ENCODE measurements at regions not wholly inside any gene's neighbourhood (a gene's known extent, or its start where the extent isn't known, plus 50 kb on each side); places are given as distances from the start of the nearest gene placed in this dataset.

DNA sequence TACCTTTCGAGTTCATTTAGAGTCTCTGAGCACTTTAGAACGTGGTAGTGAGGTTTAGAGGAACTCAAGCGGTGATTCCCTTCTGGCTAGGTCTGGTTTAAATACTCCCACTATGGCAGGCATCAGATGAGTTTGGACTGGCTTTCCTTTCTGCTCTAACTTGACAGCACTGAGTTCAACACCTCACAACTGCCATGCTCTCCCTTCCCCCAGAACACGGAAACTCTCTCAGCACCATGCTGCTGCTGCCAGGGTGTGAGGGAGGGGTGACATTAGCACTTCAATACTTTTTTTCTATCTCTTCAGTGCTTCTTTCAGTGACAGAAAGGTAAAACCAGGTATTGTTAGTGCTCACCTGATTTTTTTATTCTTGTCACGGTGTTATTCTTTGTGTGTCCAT, 234.5 kb upstream of the AGTR2 start:
- Mint-ChIP-seq H3K4me1 (peaks cover 14% of the 10 kb centered on the region), H3K27ac (no peak overlapping the region), H3K4me3 (no peak overlapping the region), H3K36me3 (ENCODE audit: low read depth) (peaks cover 75% of the 10 kb centered on the region), H3K9me3 (peaks cover 45% of the 10 kb centered on the region), H3K27me3 (ENCODE audit: insufficient read depth) (no peaks in the 10 kb centered on the region)
- Histone ChIP-seq H3K9me3 (ENCODE audit: control insufficient read depth, low read length) (peaks cover 13% of the 10 kb centered on the region), H3K9ac (ENCODE audit: extremely low read depth, low read length, poor library complexity, severe bottlenecking) (no peak overlapping the region), H3K27me3 (ENCODE audit: control insufficient read depth, insufficient read depth, low read length, poor library complexity, severe bottlenecking) (no peaks in the 10 kb centered on the region), H3K36me3 (ENCODE audit: control insufficient read depth, insufficient read depth, low read length) (peaks cover 15% of the 10 kb centered on the region), H3K4me3 (ENCODE audit: low read length) (no peak overlapping the region), H3K4me1 (ENCODE audit: control insufficient read depth, insufficient read depth, low read length) (no peaks in the 10 kb centered on the region), H3K27ac (ENCODE audit: low read depth, low read length) (no peak overlapping the region)
- TF ChIP-seq, protein P1, sequence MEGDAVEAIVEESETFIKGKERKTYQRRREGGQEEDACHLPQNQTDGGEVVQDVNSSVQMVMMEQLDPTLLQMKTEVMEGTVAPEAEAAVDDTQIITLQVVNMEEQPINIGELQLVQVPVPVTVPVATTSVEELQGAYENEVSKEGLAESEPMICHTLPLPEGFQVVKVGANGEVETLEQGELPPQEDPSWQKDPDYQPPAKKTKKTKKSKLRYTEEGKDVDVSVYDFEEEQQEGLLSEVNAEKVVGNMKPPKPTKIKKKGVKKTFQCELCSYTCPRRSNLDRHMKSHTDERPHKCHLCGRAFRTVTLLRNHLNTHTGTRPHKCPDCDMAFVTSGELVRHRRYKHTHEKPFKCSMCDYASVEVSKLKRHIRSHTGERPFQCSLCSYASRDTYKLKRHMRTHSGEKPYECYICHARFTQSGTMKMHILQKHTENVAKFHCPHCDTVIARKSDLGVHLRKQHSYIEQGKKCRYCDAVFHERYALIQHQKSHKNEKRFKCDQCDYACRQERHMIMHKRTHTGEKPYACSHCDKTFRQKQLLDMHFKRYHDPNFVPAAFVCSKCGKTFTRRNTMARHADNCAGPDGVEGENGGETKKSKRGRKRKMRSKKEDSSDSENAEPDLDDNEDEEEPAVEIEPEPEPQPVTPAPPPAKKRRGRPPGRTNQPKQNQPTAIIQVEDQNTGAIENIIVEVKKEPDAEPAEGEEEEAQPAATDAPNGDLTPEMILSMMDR (conservative IDR thresholded peaks at IDR 0.05): no peak
- 95% methylated on average over 4 of the region's 5 CpGs; no CpG with 5 or more reads in 1 of the 2 experiments for WGBS, 2 experiments (ENCODE audit: insufficient coverage in 1 of 2, insufficient read length in 1 of 2)
- no peak for DNase-seq

DNA sequence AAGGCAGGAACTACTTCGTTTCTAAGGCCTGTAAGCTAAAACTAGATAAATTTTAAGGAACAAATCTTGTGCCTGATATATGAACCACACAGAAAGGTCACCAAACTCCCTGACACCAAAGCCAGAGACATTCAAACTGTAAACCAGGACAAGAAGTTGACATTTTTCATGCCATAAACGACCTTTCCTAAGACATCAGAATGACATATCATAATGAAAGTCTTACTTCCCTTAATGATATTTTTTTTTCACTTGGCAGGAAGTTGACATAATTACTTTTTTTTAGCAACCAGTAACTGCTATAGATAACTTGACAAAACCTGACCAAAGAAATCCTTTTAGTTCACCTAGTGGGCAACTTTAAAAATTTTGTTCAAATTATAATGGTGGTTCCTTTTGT, 231.5 kb upstream of the AGTR2 start:
- H3K4me1 ChIP-seq (ENCODE audit: control insufficient read depth, insufficient read depth, low read length): no peaks in the 10 kb centered on the region
- peaks cover 19% of the 10 kb centered on the region for H3K4me1 Mint-ChIP-seq
- peaks cover 15% of the 10 kb centered on the region for H3K36me3 ChIP-seq (ENCODE audit: control insufficient read depth, insufficient read depth, low read length)
- H3K36me3 Mint-ChIP-seq (ENCODE audit: low read depth): peaks cover 62% of the 10 kb centered on the region
- no peak overlapping the region for H3K27ac ChIP-seq (ENCODE audit: low read depth, low read length)
- no peak for DNase-seq
- peaks cover 13% of the 10 kb centered on the region for H3K9me3 ChIP-seq (ENCODE audit: control insufficient read depth, low read length)
- no peak overlapping the region for H3K27ac Mint-ChIP-seq
- TF ChIP-seq, protein P1 (conservative IDR thresholded peaks at IDR 0.05): no peak
- H3K27me3 ChIP-seq (ENCODE audit: control insufficient read depth, insufficient read depth, low read length, poor library complexity, severe bottlenecking): no peaks in the 10 kb centered on the region
- H3K4me3 Mint-ChIP-seq: no peak overlapping the region
- WGBS, 2 experiments (ENCODE audit: insufficient coverage in 1 of 2, insufficient read length in 1 of 2): 83 to 84% methylated on average over 1 to 2 of the region's 2 CpGs
- H3K4me3 ChIP-seq (ENCODE audit: low read length): no peak overlapping the region
- peaks cover 17% of the 10 kb centered on the region for H3K9me3 Mint-ChIP-seq
- H3K27me3 Mint-ChIP-seq (ENCODE audit: insufficient read depth): no peaks in the 10 kb centered on the region
- no peak overlapping the region for H3K9ac ChIP-seq (ENCODE audit: extremely low read depth, low read length, poor library complexity, severe bottlenecking)

DNA sequence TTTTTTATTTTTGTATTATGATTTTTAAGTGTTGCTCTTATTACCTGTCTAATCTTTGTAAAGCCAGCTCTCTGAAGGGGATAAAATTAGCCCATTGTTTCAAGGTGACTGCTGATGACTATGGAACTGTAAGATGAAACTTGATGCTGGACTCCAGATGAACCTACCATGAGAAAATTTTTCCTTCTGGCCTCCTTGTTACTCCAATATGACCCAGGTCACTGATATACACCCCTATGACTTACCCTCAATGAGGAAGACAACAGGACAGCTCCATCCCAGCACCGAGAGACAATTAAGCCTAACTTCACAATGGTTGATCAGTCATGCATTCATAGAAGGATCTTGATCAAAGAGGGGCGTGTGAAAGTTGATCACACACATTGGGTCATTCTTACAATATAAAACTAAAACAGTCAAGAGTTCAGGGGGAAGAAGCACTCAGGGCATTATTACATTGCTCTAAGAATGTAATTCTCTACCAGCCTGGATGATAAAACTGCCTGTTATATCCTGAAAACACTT, 230.8 kb upstream of the AGTR2 start:
- TF ChIP-seq, protein P1 (conservative IDR thresholded peaks at IDR 0.05): no peak
- Histone ChIP-seq H3K9ac (ENCODE audit: extremely low read depth, low read length, poor library complexity, severe bottlenecking) (no peak overlapping the region), H3K27ac (ENCODE audit: low read depth, low read length) (no peak overlapping the region), H3K27me3 (ENCODE audit: control insufficient read depth, insufficient read depth, low read length, poor library complexity, severe bottlenecking) (no peaks in the 10 kb centered on the region), H3K4me3 (ENCODE audit: low read length) (no peak overlapping the region), H3K9me3 (ENCODE audit: control insufficient read depth, low read length) (peaks cover 13% of the 10 kb centered on the region), H3K4me1 (ENCODE audit: control insufficient read depth, insufficient read depth, low read length) (no peaks in the 10 kb centered on the region), H3K36me3 (ENCODE audit: control insufficient read depth, insufficient read depth, low read length) (peaks cover 15% of the 10 kb centered on the region)
- no peaks in the 10 kb centered on the region for H3K27me3 Mint-ChIP-seq (ENCODE audit: insufficient read depth)
- peaks cover 60% of the 10 kb centered on the region for H3K36me3 Mint-ChIP-seq (ENCODE audit: low read depth)
- peaks cover 17% of the 10 kb centered on the region for H3K9me3 Mint-ChIP-seq
- no peak overlapping the region for H3K4me3 Mint-ChIP-seq
- H3K4me1 Mint-ChIP-seq: peaks cover 19% of the 10 kb centered on the region
- 83% methylated on average over 1 of the region's 2 CpGs; no CpG with 5 or more reads in 1 of the 2 experiments for WGBS, 2 experiments (ENCODE audit: insufficient coverage in 1 of 2, insufficient read length in 1 of 2)
- no peak overlapping the region for H3K27ac Mint-ChIP-seq
- DNase-seq: no peak

Data from endodermal cell (in vitro differentiated cells).